ENCODE measurements at regions not wholly inside any gene's neighbourhood (a gene's known extent, or its start where the extent isn't known, plus 50 kb on each side); places are given as distances from the start of the nearest gene placed in this dataset.

- TF ChIP-seq CTCF (IDR thresholded peaks at IDR 0.05) (no peak), POLR2A (IDR thresholded peaks at IDR 0.05) (no peak), POLR2AphosphoS5 (IDR thresholded peaks at IDR 0.05) (no peak), EP300 (IDR thresholded peaks at IDR 0.05; ENCODE audit: low read depth) (no peak)
Measured at GRCh38 chr4:159483782-159484741, 381.2 kb downstream of the RAPGEF2 start.
